Activated CD4-positive, CD25-positive, alpha-beta regulatory T cell treated with anti-CD3 and anti-CD28 coated beads, Interleukin-2, amount 50 U/mL, for 24 hours (primary cell): ENCODE measurements at regions not wholly inside any gene's neighbourhood (a gene's known extent, or its start where the extent isn't known, plus 50 kb on each side); places are given as distances from the start of the nearest gene placed in this dataset.
"Not testable (repeated sequence)": the region's sequence is repeated elsewhere in the genome, so short reads cannot be mapped to it uniquely, and the experiment has no call there.

Experiments used
- ATAC-seq, 2 donors: fragments of 150-1000 bp; cut with Tn5 transposase; one replicate each; pipeline ENCODE4 v1.10.0; 2021; ENCODE audit warnings: mild to moderate bottlenecking in 1 of 2, moderate library complexity in 1 of 2

- ATAC-seq, result no peak
These were observed 57.1 kb downstream of the ADCYAP1 start for GRCh38 chr18:961644-962355.

- ATAC-seq, result no peak
These were observed 58.6 kb downstream of the ADCYAP1 start for GRCh38 chr18:963276-963675.

GRCh38 chr18:965921-966758, 61.5 kb downstream of the ADCYAP1 start:
- ATAC-seq, result no peak

- no peak for ATAC-seq
These were observed 62.3 kb downstream of the ADCYAP1 start for GRCh38 chr18:966759-967576.

GRCh38 chr18:968910-969309, 64.2 kb downstream of the ADCYAP1 start:
- ATAC-seq, result not testable (repeated sequence)

- not testable (repeated sequence) for ATAC-seq
These were observed 64.6 kb downstream of the ADCYAP1 start for GRCh38 chr18:969311-969710.

- not testable (repeated sequence) for ATAC-seq
These were observed 69.9 kb downstream of the ADCYAP1 start for GRCh38 chr18:974606-975005.

- not testable (repeated sequence) for ATAC-seq
These were observed 71.9 kb downstream of the ADCYAP1 start for GRCh38 chr18:976393-977128.

- not testable (repeated sequence) for ATAC-seq
These were observed 72.7 kb downstream of the ADCYAP1 start for GRCh38 chr18:977327-977726.

GRCh38 chr18:977732-978131, 73.1 kb downstream of the ADCYAP1 start:
- ATAC-seq, result not testable (repeated sequence)

GRCh38 chr18:980586-980985, 75.9 kb downstream of the ADCYAP1 start:
- no peak for ATAC-seq

- no peak for ATAC-seq
These were observed 79.3 kb downstream of the ADCYAP1 start for GRCh38 chr18:984004-984403.

GRCh38 chr18:985212-985661, 80.6 kb downstream of the ADCYAP1 start:
- no peak for ATAC-seq

- ATAC-seq, result no peak
These were observed 81.4 kb downstream of the ADCYAP1 start for GRCh38 chr18:986051-986450.

GRCh38 chr18:986552-986951, 81.9 kb downstream of the ADCYAP1 start:
- no peak for ATAC-seq

GRCh38 chr18:987325-988186, 82.9 kb downstream of the ADCYAP1 start:
- no peak for ATAC-seq

GRCh38 chr18:989425-989824, 84.8 kb downstream of the ADCYAP1 start:
- ATAC-seq, result no peak

GRCh38 chr18:990197-990596, 85.5 kb downstream of the ADCYAP1 start:
- no peak for ATAC-seq

- no peak for ATAC-seq
These were observed 86.8 kb downstream of the ADCYAP1 start for GRCh38 chr18:991441-991840.

- ATAC-seq, result no peak
These were observed 88.9 kb downstream of the ADCYAP1 start for GRCh38 chr18:993560-993959.

- ATAC-seq, result no peak
These were observed 91.0 kb downstream of the ADCYAP1 start for GRCh38 chr18:995629-996028.
